HL-60 (cell line): ENCODE measurements at regions not wholly inside any gene's neighbourhood (a gene's known extent, or its start where the extent isn't known, plus 50 kb on each side); places are given as distances from the start of the nearest gene placed in this dataset.

Experiments
- DNase-seq, 2 experiments: peaks; one replicate each; pipeline ENCODE4 v3.0.0-alpha.2; 2010 to 2020; ENCODE audit warnings: low read depth in 1 of 2, low spot score in 1 of 2
- H3K27ac ChIP-seq: fragments of 250-450 bp; sonication (Bioruptor Pico); replicated peaks from 2 replicates; pipeline ENCODE4 v1.5.1; 2020; ENCODE audit warnings: mild to moderate bottlenecking, moderate library complexity
- H3K27me3 ChIP-seq: fragments of 250-450 bp; sonication (Bioruptor Pico); 2 replicates; pipeline ENCODE4 v1.5.1; 2021; ENCODE audit warnings: mild to moderate bottlenecking, moderate library complexity; ENCODE audit not compliant: insufficient read depth, poor library complexity, severe bottlenecking
- H3K4me3 ChIP-seq: replicated peaks from 2 replicates; pipeline ENCODE4 v1.5.1; 2011; ENCODE audit warnings: mild to moderate bottlenecking, control low read depth, low read length; ENCODE audit not compliant: insufficient read depth
- GABPA ChIP-seq: IDR thresholded peaks from 2 replicates; pipeline ENCODE4 v1.6.1; 2012; ENCODE audit warnings: low read depth
- POLR2AphosphoS5 ChIP-seq: IDR thresholded peaks from 2 replicates; pipeline ENCODE4 v1.6.1; 2012; ENCODE audit warnings: low read depth
- SPI1 ChIP-seq: IDR thresholded peaks from 2 replicates; pipeline ENCODE4 v1.6.1; 2012; ENCODE audit warnings: low read depth, mild to moderate bottlenecking, borderline replicate concordance
- TF ChIP-seq, protein P1 (sequence below): IDR thresholded peaks from 2 replicates; pipeline ENCODE4 v1.6.1; 2012; ENCODE audit warnings: low read depth; ENCODE audit not compliant: insufficient replicate concordance
- TF ChIP-seq, protein P2 (sequence below): IDR thresholded peaks from one replicate; pipeline ENCODE4 v1.5.1; 2011; ENCODE audit warnings: low read length, control low read depth, inconsistent platforms; ENCODE audit not compliant: insufficient read depth

DNA sequence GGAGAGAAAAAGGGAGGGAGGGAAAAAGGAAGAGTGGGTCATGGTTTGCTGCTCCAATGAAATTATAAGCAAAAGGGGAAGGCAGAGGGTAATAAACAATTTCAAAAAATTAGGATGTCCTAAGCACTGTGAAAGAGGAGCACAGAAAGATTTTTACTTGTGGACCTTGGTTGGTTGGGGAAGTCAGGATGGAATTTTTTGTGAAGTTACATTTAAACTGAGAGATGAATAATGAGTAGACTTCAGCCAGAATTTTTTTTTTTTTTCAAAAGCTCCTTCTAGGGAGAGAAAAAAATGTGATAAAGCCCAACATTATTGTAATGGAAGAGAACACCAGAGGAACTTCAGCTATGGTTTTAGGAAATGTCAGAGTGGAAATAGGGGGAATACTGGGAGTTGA is 515.9 kb upstream of the PAPPA start:
- TF ChIP-seq SPI1 (no peak), POLR2AphosphoS5 (no peak), GABPA (no peak)
- TF ChIP-seq, protein P1, sequence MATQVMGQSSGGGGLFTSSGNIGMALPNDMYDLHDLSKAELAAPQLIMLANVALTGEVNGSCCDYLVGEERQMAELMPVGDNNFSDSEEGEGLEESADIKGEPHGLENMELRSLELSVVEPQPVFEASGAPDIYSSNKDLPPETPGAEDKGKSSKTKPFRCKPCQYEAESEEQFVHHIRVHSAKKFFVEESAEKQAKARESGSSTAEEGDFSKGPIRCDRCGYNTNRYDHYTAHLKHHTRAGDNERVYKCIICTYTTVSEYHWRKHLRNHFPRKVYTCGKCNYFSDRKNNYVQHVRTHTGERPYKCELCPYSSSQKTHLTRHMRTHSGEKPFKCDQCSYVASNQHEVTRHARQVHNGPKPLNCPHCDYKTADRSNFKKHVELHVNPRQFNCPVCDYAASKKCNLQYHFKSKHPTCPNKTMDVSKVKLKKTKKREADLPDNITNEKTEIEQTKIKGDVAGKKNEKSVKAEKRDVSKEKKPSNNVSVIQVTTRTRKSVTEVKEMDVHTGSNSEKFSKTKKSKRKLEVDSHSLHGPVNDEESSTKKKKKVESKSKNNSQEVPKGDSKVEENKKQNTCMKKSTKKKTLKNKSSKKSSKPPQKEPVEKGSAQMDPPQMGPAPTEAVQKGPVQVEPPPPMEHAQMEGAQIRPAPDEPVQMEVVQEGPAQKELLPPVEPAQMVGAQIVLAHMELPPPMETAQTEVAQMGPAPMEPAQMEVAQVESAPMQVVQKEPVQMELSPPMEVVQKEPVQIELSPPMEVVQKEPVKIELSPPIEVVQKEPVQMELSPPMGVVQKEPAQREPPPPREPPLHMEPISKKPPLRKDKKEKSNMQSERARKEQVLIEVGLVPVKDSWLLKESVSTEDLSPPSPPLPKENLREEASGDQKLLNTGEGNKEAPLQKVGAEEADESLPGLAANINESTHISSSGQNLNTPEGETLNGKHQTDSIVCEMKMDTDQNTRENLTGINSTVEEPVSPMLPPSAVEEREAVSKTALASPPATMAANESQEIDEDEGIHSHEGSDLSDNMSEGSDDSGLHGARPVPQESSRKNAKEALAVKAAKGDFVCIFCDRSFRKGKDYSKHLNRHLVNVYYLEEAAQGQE = no peak
- TF ChIP-seq, protein P2, sequence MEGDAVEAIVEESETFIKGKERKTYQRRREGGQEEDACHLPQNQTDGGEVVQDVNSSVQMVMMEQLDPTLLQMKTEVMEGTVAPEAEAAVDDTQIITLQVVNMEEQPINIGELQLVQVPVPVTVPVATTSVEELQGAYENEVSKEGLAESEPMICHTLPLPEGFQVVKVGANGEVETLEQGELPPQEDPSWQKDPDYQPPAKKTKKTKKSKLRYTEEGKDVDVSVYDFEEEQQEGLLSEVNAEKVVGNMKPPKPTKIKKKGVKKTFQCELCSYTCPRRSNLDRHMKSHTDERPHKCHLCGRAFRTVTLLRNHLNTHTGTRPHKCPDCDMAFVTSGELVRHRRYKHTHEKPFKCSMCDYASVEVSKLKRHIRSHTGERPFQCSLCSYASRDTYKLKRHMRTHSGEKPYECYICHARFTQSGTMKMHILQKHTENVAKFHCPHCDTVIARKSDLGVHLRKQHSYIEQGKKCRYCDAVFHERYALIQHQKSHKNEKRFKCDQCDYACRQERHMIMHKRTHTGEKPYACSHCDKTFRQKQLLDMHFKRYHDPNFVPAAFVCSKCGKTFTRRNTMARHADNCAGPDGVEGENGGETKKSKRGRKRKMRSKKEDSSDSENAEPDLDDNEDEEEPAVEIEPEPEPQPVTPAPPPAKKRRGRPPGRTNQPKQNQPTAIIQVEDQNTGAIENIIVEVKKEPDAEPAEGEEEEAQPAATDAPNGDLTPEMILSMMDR = no peak
- H3K27ac ChIP-seq = no peak overlapping the region
- no peak for DNase-seq
- H3K27me3 ChIP-seq = no peaks in the 10 kb centered on the region
- no peak overlapping the region for H3K4me3 ChIP-seq

DNA sequence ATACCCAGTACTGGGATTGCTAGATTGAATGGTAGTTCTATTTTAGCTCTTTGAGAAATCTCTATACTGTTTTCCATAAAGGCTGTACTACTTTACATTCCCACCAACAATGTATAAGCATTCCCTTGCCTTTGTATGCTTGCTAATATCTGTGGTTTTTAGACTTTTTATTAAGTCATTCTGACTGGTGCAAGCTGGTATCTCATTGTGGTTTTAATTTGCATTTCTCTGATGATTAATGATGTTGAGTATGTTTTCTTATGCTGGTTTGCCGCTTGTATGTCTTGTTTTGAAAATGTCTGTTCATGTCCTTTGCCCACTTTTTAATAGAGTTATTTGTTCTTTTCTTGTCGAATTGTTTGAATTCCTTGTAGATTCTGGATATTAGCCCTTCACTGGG is 512.7 kb upstream of the PAPPA start:
- TF ChIP-seq, protein P2 = no peak
- Histone ChIP-seq H3K27ac (no peak overlapping the region), H3K27me3 (no peaks in the 10 kb centered on the region), H3K4me3 (no peak overlapping the region)
- no peak for DNase-seq

DNA sequence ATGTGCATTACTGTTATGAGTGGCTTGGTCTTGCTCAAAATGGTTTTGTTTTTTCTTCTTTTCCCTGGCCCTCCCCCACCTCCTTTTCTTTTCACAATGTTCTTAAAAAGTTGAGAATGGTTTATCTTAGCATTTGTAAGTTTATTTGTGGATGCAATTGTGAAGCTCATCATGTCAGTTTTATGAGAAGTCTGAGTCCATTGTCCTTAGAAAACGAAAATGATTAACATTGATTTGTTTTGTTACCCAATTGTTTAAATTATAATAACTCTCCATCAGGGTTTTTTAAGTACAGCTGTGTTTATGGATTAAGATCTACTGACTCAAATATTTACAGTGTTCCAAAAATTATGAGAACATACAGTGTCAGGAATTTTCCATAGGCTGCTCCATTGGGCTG is 511.3 kb upstream of the PAPPA start:
- no peak for DNase-seq
- Histone ChIP-seq H3K4me3 (no peak overlapping the region), H3K27me3 (no peaks in the 10 kb centered on the region), H3K27ac (no peak overlapping the region)
- no peak for TF ChIP-seq POLR2AphosphoS5
- TF ChIP-seq, protein P1 = no peak
- TF ChIP-seq GABPA = no peak
- TF ChIP-seq, protein P2 = no peak
- TF ChIP-seq SPI1 = no peak

DNA sequence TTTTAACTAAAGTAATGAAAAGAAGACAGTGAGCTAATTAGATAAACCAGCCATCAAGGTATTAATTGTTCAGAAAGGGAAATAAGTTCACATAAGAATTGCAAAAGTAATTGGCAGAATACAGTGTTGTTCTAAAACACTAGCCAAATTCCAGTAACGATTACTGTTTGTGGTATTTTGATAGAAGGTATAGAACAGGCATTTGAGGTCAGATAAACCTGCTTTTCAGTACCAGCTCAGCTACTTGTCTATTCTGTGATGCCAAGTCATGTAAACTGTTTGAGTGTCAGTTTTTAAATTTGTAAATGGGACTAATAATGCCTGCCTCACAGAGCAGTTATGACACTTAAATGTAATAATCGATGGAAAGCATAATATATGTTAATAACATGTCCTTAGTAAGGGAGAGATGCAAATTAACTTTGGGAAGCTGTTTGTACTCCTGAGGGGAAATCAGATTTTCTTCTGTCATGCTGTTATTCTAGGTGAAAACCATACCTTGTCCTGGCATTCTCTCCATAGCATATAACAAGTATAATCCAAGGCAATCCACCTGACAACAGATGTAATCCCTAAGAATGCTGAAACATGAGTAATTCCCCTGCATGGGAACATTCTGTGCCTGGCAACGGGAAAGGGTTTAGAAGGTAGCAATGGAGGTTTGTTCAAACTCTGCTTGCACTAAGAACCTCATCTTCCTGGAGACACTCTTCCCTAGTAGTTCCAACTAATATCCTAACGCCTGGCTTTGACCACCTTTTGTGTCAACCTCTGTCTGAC is 509.5 kb upstream of the PAPPA start:
- DNase-seq = no peak
- no peaks in the 10 kb centered on the region for H3K27me3 ChIP-seq
- H3K4me3 ChIP-seq = no peak overlapping the region
- no peak overlapping the region for H3K27ac ChIP-seq
- TF ChIP-seq SPI1 = no peak
- TF ChIP-seq, protein P2 = no peak
- TF ChIP-seq, protein P1 = no peak
- TF ChIP-seq GABPA = no peak
- TF ChIP-seq POLR2AphosphoS5 = no peak
